ENCODE measurements at regions not wholly inside any gene's neighbourhood (a gene's known extent, or its start where the extent isn't known, plus 50 kb on each side); places are given as distances from the start of the nearest gene placed in this dataset.
"Not testable (repeated sequence)": the region's sequence is repeated elsewhere in the genome, so short reads cannot be mapped to it uniquely, and the experiment has no call there.

DNA sequence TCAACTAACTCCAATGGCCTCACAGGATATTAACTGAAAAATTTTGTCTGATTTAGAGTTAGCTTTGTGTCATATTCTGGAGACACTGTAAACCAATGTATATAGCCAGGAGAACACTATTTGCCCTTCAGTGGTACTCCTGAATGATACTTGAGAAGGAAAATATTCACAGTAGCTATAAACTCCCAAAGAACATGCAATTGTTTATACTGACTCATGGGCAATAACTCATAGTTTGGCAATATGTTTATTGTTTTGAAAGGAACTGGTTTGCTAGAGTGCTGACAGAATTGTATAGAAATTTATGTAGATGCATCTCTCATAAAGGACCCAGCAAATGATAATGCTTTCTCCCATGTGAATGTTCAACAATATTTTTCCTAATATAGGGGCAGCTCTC lies 537.6 kb downstream of the PLOD2 start:
- no peaks in the 10 kb centered on the region for H3K27me3 ChIP-seq (ENCODE audit: insufficient read depth, low read length)
- H3K4me3 ChIP-seq (ENCODE audit: low read length), result no peak overlapping the region
- no peak overlapping the region for H2AFZ ChIP-seq (ENCODE audit: low read depth, low read length)

DNA sequence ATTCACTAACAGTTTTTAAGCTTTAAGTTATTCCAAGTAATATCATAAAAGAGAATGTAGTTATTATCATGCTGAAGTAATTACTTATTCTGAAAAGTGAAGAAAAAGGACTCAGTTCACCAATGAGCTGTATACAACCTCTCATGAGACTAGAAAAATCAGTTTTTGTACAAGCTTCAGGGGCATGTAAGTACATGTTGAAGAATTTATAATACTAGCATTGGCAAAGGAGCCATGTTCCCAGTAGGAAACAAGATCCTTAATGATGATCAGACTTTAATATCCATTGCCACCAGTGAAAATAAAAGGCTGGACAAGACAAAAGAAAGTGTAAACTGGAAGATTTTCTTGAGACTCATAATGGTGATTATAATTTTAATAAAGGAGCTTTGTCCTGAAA lies 532.8 kb downstream of the PLOD2 start:
- no peaks in the 10 kb centered on the region for H3K27me3 ChIP-seq (ENCODE audit: insufficient read depth, low read length)
- no peaks in the 10 kb centered on the region for H3K9me3 ChIP-seq (ENCODE audit: low read length)
- H2AFZ ChIP-seq (ENCODE audit: low read depth, low read length), result no peak overlapping the region
- H3K36me3 ChIP-seq (ENCODE audit: insufficient read depth, low read length), result no peaks in the 10 kb centered on the region
- no peaks in the 10 kb centered on the region for H3K4me1 ChIP-seq (ENCODE audit: insufficient read depth, low read length)
- no peak overlapping the region for H3K4me3 ChIP-seq (ENCODE audit: low read length)

More for the DNA sequence above, 537.6 kb downstream of the PLOD2 start:
- Histone ChIP-seq H3K4me1 (ENCODE audit: insufficient read depth, low read length) (peaks cover 6% of the 10 kb centered on the region), H3K9me3 (ENCODE audit: low read length) (no peaks in the 10 kb centered on the region), H3K36me3 (ENCODE audit: insufficient read depth, low read length) (no peaks in the 10 kb centered on the region)

DNA sequence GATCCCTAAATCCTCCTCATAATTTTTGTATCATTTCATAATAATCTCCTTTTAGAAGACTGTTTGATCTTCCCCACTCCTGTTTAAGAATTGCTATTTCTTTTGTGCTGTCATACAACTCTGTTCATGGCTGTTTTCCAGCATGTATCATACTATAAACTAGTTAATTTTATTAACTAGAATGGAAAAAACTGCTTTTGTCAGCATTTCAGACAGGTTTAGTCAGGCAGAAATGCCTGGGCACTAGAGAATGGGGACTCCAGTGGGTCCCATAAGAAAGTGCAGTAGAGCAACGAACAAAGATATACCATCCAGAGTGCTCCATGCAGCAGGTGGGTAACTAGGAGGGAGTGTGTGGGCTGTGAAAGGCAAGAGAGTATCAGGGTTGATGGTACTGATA lies 523.9 kb downstream of the PLOD2 start:
- no peaks in the 10 kb centered on the region for H3K36me3 ChIP-seq (ENCODE audit: insufficient read depth, low read length)
- no peaks in the 10 kb centered on the region for H3K4me1 ChIP-seq (ENCODE audit: insufficient read depth, low read length)
- no peak overlapping the region for H2AFZ ChIP-seq (ENCODE audit: low read depth, low read length)
- H3K27me3 ChIP-seq (ENCODE audit: insufficient read depth, low read length), result no peaks in the 10 kb centered on the region
- no peaks in the 10 kb centered on the region for H3K9me3 ChIP-seq (ENCODE audit: low read length)
- H3K4me3 ChIP-seq (ENCODE audit: low read length), result no peak overlapping the region

DNA sequence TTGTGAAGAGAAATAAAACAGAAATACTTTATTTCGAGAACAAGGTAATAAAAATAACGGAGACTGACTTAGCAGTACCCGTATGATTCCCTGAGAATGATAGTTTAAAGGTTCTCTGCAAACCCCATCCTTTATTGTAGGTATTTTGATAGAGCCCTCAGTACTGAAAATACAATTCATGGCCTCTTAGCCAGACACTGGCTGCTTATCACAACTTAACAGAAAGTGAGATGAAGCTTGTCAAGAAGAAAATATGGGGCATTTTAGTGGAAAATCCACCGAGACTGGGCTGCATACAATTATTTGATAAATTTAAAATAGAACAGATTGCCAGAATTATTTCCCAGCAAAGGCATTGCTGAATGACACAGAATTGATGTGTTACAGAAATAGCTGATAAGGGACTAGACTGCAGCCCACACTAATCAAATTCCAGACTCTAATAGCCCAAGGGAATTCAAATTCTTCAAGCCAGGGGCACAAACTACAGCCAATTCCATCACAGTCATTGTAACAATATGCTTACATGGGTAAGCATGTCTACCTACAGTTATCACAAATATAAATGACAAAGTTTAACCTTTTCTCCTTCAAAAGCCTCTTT lies 521.9 kb downstream of the PLOD2 start:
- no peaks in the 10 kb centered on the region for H3K4me1 ChIP-seq (ENCODE audit: insufficient read depth, low read length)
- H3K36me3 ChIP-seq (ENCODE audit: insufficient read depth, low read length), result no peaks in the 10 kb centered on the region
- H2AFZ ChIP-seq (ENCODE audit: low read depth, low read length), result no peak overlapping the region
- H3K9me3 ChIP-seq (ENCODE audit: low read length), result no peaks in the 10 kb centered on the region
- H3K27me3 ChIP-seq (ENCODE audit: insufficient read depth, low read length), result no peaks in the 10 kb centered on the region
- no peak overlapping the region for H3K4me3 ChIP-seq (ENCODE audit: low read length)

DNA sequence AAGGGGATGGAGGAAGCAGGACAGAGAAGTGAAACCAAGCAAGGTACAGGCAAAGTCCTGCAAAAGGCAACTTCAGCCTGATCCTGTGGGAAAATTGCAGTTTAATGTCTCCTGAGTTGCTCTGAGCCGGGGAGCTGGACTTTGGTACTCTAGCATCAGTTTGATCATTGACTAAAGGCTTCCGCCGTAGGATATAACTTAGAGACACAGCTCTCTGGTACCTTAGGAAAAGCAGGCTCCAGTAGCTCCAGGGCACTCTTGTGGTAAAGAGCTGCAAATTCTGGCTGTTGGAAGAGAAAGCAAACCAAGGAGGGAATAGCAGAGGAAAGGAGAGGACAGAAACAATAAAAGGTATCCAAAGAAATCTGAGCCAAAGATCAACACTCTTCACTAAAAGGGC lies 521.1 kb downstream of the PLOD2 start:
- Histone ChIP-seq H3K9me3 (ENCODE audit: low read length) (no peaks in the 10 kb centered on the region), H3K4me1 (ENCODE audit: insufficient read depth, low read length) (no peaks in the 10 kb centered on the region), H3K4me3 (ENCODE audit: low read length) (no peak overlapping the region), H3K27me3 (ENCODE audit: insufficient read depth, low read length) (no peaks in the 10 kb centered on the region), H3K36me3 (ENCODE audit: insufficient read depth, low read length) (no peaks in the 10 kb centered on the region), H2AFZ (ENCODE audit: low read depth, low read length) (no peak overlapping the region)

DNA sequence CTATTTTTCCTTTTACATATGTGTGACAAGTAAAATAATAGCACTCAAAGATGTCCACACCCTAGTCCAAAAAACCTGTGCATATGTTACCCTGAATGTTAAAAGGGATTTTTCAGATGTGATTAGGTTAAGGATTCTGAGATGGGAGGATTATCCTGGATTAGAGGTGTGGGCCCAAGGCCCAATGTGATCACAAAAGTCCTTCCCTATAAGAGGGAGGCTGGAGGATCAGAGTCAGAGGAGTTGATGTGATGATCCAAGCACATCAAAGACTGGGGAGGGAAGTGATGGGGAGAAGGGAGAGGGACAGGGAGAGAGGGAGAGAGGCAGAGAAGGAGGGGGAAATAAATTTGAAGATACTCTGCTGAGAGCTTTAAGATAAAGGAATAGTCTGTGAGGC lies 512.6 kb downstream of the PLOD2 start:
- no peaks in the 10 kb centered on the region for H3K27me3 ChIP-seq (ENCODE audit: insufficient read depth, low read length)
- no peak overlapping the region for H2AFZ ChIP-seq (ENCODE audit: low read depth, low read length)
- H3K4me3 ChIP-seq (ENCODE audit: low read length), result no peak overlapping the region
- no peaks in the 10 kb centered on the region for H3K9me3 ChIP-seq (ENCODE audit: low read length)
- H3K4me1 ChIP-seq (ENCODE audit: insufficient read depth, low read length), result no peaks in the 10 kb centered on the region
- H3K36me3 ChIP-seq (ENCODE audit: insufficient read depth, low read length), result no peaks in the 10 kb centered on the region

DNA sequence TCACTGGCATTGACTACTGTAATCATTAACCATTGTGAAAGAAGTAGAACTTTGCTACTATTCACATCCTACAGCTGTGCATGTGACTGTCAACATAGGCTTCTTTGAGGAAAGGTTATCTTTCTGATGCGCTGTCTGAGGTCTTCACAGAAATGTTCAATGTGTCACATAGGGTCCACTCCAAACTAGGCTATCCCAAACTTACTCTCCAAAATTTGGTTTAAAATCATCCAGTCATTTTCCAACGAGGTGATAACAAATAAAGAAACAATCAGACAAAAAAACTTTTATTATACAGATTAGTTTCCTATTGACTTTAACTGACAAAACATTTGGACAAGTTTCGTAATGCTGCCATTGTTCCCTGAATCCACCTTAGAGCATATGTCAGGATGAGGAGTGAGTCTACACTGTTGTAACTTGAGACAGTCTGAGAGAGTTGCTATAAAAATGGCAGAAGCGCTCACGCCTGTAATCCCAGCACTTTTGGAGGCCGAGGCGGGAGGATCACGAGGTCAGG lies 511.6 kb downstream of the PLOD2 start:
- Histone ChIP-seq H3K4me1 (ENCODE audit: insufficient read depth, low read length) (no peaks in the 10 kb centered on the region), H3K9me3 (ENCODE audit: low read length) (no peaks in the 10 kb centered on the region), H3K27me3 (ENCODE audit: insufficient read depth, low read length) (no peaks in the 10 kb centered on the region), H3K36me3 (ENCODE audit: insufficient read depth, low read length) (no peaks in the 10 kb centered on the region), H2AFZ (ENCODE audit: low read depth, low read length) (no peak overlapping the region), H3K4me3 (ENCODE audit: low read length) (no peak overlapping the region)

DNA sequence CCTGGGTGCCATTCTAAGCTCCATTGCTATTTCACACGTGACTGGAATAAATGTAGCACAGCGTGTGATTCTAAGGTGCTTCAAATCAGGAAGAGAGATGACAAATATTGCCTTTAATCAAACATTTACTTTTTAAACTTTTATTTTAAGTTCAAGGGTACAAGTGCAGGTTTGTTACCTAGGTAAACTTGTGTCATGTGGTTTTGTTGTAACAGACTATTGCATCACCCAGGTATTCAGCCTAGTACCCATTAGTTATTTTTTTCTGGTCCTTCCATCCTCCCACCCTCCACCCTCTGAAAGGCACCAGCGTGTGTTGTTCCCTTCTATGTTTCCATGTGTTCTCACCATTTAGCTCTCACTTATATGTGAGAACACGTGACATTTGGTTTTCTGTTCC lies 510.8 kb downstream of the PLOD2 start:
- H3K4me3 ChIP-seq (ENCODE audit: low read length), result no peak overlapping the region
- H3K4me1 ChIP-seq (ENCODE audit: insufficient read depth, low read length), result no peaks in the 10 kb centered on the region
- no peaks in the 10 kb centered on the region for H3K36me3 ChIP-seq (ENCODE audit: insufficient read depth, low read length)
- no peaks in the 10 kb centered on the region for H3K9me3 ChIP-seq (ENCODE audit: low read length)
- H3K27me3 ChIP-seq (ENCODE audit: insufficient read depth, low read length), result no peaks in the 10 kb centered on the region
- no peak overlapping the region for H2AFZ ChIP-seq (ENCODE audit: low read depth, low read length)

DNA sequence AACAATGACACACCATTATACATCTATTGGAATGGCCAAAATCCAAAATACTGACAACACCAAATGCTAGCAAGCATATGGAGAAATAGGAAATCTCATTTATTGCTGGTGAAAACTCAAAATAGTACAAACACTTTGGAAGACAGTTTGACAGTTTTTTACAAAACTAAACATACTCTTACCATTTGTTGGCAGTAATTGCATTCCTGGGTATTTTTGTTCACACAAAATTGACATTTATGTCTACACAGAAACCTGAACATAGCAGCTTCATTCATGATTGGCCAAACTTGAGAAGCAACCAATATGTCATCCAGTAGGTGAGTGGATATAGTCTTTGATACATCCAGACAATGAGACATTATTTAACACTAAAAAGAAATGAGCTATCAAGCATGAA lies 489.9 kb downstream of the PLOD2 start:
- no peaks in the 10 kb centered on the region for H3K36me3 ChIP-seq (ENCODE audit: insufficient read depth, low read length)
- no peaks in the 10 kb centered on the region for H3K9me3 ChIP-seq (ENCODE audit: low read length)

DNA sequence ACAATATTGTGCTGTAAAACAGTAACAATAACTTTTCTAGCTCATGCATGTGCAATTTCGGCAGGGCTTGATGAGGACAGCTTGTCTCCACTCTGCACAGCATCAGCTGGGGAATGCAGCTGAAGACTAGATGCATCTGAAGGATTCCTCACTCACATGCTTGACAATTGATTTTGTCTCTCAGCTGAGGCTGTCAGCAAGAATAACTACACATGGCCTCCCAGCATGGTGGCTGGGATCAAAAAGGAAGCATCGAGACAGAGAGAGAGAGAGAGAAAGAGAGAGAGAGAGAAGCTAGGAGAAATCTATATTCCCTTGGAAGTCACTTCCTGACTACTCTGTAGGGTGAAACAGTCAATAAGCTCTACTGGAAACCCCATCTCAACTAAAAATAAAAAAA lies 487.1 kb downstream of the PLOD2 start:
- no peaks in the 10 kb centered on the region for H3K9me3 ChIP-seq (ENCODE audit: low read length)
- H3K4me1 ChIP-seq (ENCODE audit: insufficient read depth, low read length), result peaks cover 7% of the 10 kb centered on the region
- peak overlapping the region; percentile 32 for H2AFZ ChIP-seq (ENCODE audit: low read depth, low read length)
- H3K27me3 ChIP-seq (ENCODE audit: insufficient read depth, low read length), result no peaks in the 10 kb centered on the region
- peak overlapping the region; percentile 22 for H3K4me3 ChIP-seq (ENCODE audit: low read length)
- no peaks in the 10 kb centered on the region for H3K36me3 ChIP-seq (ENCODE audit: insufficient read depth, low read length)

More for the DNA sequence above, 489.9 kb downstream of the PLOD2 start:
- no peaks in the 10 kb centered on the region for H3K27me3 ChIP-seq (ENCODE audit: insufficient read depth, low read length)
- H3K4me3 ChIP-seq (ENCODE audit: low read length), result no peak overlapping the region
- no peak overlapping the region for H2AFZ ChIP-seq (ENCODE audit: low read depth, low read length)
- H3K4me1 ChIP-seq (ENCODE audit: insufficient read depth, low read length), result peaks cover 14% of the 10 kb centered on the region

DNA sequence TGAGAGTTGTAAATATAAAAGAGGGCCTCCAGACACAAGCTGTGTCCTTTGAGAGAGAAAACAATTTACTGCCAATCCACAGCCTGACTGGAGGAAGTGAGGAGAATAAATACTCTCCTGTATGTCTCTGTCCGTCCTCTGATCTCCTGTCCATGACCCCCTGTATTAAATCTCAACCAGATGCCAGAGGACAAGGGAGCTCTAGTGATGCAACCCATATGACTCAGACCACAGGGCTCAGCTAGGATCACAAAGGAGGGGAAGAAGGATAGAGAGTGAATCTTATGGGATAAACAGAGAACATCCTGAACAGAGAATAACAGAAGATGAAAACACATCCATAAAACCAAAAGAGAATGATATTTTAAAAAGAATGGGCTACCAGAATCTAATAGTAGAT lies 482.6 kb downstream of the PLOD2 start:
- Histone ChIP-seq H3K27me3 (ENCODE audit: insufficient read depth, low read length) (no peaks in the 10 kb centered on the region), H3K36me3 (ENCODE audit: insufficient read depth, low read length) (no peaks in the 10 kb centered on the region)

DNA sequence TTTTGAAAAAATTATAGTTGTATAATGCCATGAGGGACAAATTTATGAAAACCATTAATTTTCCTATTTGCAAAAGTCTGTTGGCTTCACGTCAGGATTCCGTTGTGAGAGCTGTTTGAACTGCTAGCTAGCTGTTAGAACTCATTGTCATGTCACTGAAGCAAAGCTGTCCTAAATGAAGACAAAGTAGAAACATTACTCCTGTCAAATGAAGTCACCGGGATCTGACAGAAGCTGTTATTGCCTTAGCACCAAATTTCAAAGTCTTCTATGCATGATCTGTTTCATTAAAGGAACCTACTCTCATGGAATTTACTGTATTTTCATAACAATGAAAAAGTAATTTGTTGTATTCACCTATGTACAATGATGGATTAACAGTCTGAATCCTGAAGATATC lies 479.8 kb downstream of the PLOD2 start:
- Histone ChIP-seq H3K36me3 (ENCODE audit: insufficient read depth, low read length) (no peaks in the 10 kb centered on the region), H2AFZ (ENCODE audit: low read depth, low read length) (no peak overlapping the region), H3K4me1 (ENCODE audit: insufficient read depth, low read length) (peaks cover 5% of the 10 kb centered on the region), H3K4me3 (ENCODE audit: low read length) (no peak overlapping the region), H3K9me3 (ENCODE audit: low read length) (peaks cover 3% of the 10 kb centered on the region), H3K27me3 (ENCODE audit: insufficient read depth, low read length) (no peaks in the 10 kb centered on the region)

More for the DNA sequence above, 482.6 kb downstream of the PLOD2 start:
- no peak overlapping the region for H3K4me3 ChIP-seq (ENCODE audit: low read length)
- H2AFZ ChIP-seq (ENCODE audit: low read depth, low read length), result no peak overlapping the region
- peaks cover 10% of the 10 kb centered on the region for H3K4me1 ChIP-seq (ENCODE audit: insufficient read depth, low read length)
- no peaks in the 10 kb centered on the region for H3K9me3 ChIP-seq (ENCODE audit: low read length)

DNA sequence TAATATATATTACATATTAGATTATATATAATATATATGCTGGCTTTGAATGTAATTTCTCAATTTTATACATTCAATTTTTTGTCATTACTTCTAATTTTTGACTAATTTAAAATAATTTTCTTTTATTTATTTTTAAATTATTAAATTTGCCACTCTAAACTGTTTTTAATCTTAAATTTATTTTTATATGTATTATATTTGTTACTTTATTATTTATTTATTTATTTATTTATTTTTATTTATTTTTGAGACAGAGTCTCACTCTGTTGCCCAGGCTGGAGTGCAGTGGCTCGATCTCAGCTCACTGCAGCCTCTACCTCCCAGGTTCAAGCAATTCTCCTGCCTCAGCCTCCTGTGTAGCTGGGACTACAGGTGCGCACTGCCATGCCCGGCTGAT lies 473.0 kb downstream of the PLOD2 start:
- not testable (repeated sequence) for H2AFZ ChIP-seq (ENCODE audit: low read depth, low read length); H3K9me3 ChIP-seq (ENCODE audit: low read length); H3K36me3 ChIP-seq (ENCODE audit: insufficient read depth, low read length); H3K27me3 ChIP-seq (ENCODE audit: insufficient read depth, low read length); H3K4me3 ChIP-seq (ENCODE audit: low read length); H3K4me1 ChIP-seq (ENCODE audit: insufficient read depth, low read length)

DNA sequence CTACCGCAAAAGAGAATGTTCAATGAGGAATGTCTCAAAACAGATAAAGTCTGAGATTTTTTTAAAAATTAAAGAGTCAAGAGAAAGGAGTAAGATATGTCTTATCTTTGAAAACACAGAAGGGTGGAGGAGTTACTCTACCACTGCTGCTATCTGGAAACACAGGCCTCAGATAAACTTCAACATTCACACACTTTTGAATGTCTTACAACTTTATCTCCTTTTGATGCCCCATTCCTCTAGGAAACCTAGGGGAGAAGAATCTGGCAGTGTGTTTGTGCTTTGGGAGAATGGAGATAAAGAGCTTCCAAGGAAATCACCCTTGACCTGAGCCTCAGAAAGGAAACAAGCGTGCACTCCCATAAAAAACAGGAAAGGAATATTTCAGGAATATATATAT lies 468.2 kb downstream of the PLOD2 start:
- no peak overlapping the region for H2AFZ ChIP-seq (ENCODE audit: low read depth, low read length)
- peaks cover 4% of the 10 kb centered on the region for H3K4me1 ChIP-seq (ENCODE audit: insufficient read depth, low read length)
- H3K4me3 ChIP-seq (ENCODE audit: low read length), result no peak overlapping the region
- no peaks in the 10 kb centered on the region for H3K9me3 ChIP-seq (ENCODE audit: low read length)
- H3K36me3 ChIP-seq (ENCODE audit: insufficient read depth, low read length), result no peaks in the 10 kb centered on the region
- no peaks in the 10 kb centered on the region for H3K27me3 ChIP-seq (ENCODE audit: insufficient read depth, low read length)
